Stimulated activated CD8-positive, alpha-beta memory T cell treated with anti-CD3 and anti-CD28 coated beads, Interleukin-4, amount 100 ng/mL, for 48 hours (primary cell): ENCODE measurements at regions not wholly inside any gene's neighbourhood (a gene's known extent, or its start where the extent isn't known, plus 50 kb on each side); places are given as distances from the start of the nearest gene placed in this dataset.
"Not testable (repeated sequence)": the region's sequence is repeated elsewhere in the genome, so short reads cannot be mapped to it uniquely, and the experiment has no call there.

Experiments
- DNase-seq: peaks from one replicate; pipeline ENCODE4 v3.0.0-alpha.2; 2020

GRCh38 chrX:22536746-22537304, 264.1 kb downstream of the CBLL2 start:
- DNase-seq = no peak

- DNase-seq = no peak
Measured at GRCh38 chrX:22538580-22538979, 265.9 kb downstream of the CBLL2 start.

- no peak for DNase-seq
Measured at GRCh38 chrX:22541926-22542325, 269.2 kb downstream of the CBLL2 start.

GRCh38 chrX:22542641-22543040, 269.9 kb downstream of the CBLL2 start:
- DNase-seq = no peak

- no peak for DNase-seq
Measured at GRCh38 chrX:22559506-22559905, 286.8 kb downstream of the CBLL2 start.

GRCh38 chrX:22575161-22575845, 302.6 kb downstream of the CBLL2 start:
- no peak for DNase-seq

- no peak for DNase-seq
Measured at GRCh38 chrX:22577181-22577580, 304.5 kb downstream of the CBLL2 start.

- DNase-seq = no peak
Measured at GRCh38 chrX:22585831-22586230, 313.1 kb downstream of the CBLL2 start.

- no peak for DNase-seq
Measured at GRCh38 chrX:22589845-22590244, 317.1 kb downstream of the CBLL2 start.

- no peak for DNase-seq
Measured at GRCh38 chrX:22594766-22595165, 322.1 kb downstream of the CBLL2 start.

GRCh38 chrX:22603060-22603459, 330.3 kb downstream of the CBLL2 start:
- DNase-seq = no peak

- not testable (repeated sequence) for DNase-seq
Measured at GRCh38 chrX:22609452-22609851, 336.7 kb downstream of the CBLL2 start.

GRCh38 chrX:22616867-22617266, 344.2 kb downstream of the CBLL2 start:
- no peak for DNase-seq

- no peak for DNase-seq
Measured at GRCh38 chrX:22627576-22627975, 354.9 kb downstream of the CBLL2 start.

- DNase-seq = no peak
Measured at GRCh38 chrX:22628275-22628674, 355.6 kb downstream of the CBLL2 start.

GRCh38 chrX:22629105-22629725, 356.5 kb downstream of the CBLL2 start:
- DNase-seq = no peak

- no peak for DNase-seq
Measured at GRCh38 chrX:22634083-22634482, 361.4 kb downstream of the CBLL2 start.

- DNase-seq = no peak
Measured at GRCh38 chrX:22634751-22635150, 362.0 kb downstream of the CBLL2 start.

GRCh38 chrX:22648281-22648680, 351.5 kb upstream of the DDX53 start:
- no peak for DNase-seq

- no peak for DNase-seq
Measured at GRCh38 chrX:22650691-22651090, 349.1 kb upstream of the DDX53 start.

GRCh38 chrX:22652596-22652995, 347.2 kb upstream of the DDX53 start:
- no peak for DNase-seq

- no peak for DNase-seq
Measured at GRCh38 chrX:22660756-22661155, 339.0 kb upstream of the DDX53 start.

- DNase-seq = no peak
Measured at GRCh38 chrX:22662776-22663175, 337.0 kb upstream of the DDX53 start.

- DNase-seq = no peak
Measured at GRCh38 chrX:22664826-22665225, 334.9 kb upstream of the DDX53 start.

GRCh38 chrX:22665818-22666217, 333.9 kb upstream of the DDX53 start:
- no peak for DNase-seq
